ENCODE measurements at regions not wholly inside any gene's neighbourhood (a gene's known extent, or its start where the extent isn't known, plus 50 kb on each side); places are given as distances from the start of the nearest gene placed in this dataset.

GRCh38 chr3:178446059-178446458 lies 90.2 kb upstream of the KCNMB2 start (continued):
- TF ChIP-seq NANOG (IDR thresholded peaks at IDR 0.05; ENCODE audit: insufficient read depth, low read depth, low read length, poor library complexity, severe bottlenecking) = no peak
- no peak for TF ChIP-seq SRF (IDR thresholded peaks at IDR 0.05; ENCODE audit: low read depth, low read length)
- no peak for TF ChIP-seq GTF2F1 (IDR thresholded peaks at IDR 0.05; ENCODE audit: borderline replicate concordance, low read depth, low read length)
- TF ChIP-seq SUZ12 (IDR thresholded peaks at IDR 0.05; ENCODE audit: low read length) = no peak
- TF ChIP-seq, protein P1, sequence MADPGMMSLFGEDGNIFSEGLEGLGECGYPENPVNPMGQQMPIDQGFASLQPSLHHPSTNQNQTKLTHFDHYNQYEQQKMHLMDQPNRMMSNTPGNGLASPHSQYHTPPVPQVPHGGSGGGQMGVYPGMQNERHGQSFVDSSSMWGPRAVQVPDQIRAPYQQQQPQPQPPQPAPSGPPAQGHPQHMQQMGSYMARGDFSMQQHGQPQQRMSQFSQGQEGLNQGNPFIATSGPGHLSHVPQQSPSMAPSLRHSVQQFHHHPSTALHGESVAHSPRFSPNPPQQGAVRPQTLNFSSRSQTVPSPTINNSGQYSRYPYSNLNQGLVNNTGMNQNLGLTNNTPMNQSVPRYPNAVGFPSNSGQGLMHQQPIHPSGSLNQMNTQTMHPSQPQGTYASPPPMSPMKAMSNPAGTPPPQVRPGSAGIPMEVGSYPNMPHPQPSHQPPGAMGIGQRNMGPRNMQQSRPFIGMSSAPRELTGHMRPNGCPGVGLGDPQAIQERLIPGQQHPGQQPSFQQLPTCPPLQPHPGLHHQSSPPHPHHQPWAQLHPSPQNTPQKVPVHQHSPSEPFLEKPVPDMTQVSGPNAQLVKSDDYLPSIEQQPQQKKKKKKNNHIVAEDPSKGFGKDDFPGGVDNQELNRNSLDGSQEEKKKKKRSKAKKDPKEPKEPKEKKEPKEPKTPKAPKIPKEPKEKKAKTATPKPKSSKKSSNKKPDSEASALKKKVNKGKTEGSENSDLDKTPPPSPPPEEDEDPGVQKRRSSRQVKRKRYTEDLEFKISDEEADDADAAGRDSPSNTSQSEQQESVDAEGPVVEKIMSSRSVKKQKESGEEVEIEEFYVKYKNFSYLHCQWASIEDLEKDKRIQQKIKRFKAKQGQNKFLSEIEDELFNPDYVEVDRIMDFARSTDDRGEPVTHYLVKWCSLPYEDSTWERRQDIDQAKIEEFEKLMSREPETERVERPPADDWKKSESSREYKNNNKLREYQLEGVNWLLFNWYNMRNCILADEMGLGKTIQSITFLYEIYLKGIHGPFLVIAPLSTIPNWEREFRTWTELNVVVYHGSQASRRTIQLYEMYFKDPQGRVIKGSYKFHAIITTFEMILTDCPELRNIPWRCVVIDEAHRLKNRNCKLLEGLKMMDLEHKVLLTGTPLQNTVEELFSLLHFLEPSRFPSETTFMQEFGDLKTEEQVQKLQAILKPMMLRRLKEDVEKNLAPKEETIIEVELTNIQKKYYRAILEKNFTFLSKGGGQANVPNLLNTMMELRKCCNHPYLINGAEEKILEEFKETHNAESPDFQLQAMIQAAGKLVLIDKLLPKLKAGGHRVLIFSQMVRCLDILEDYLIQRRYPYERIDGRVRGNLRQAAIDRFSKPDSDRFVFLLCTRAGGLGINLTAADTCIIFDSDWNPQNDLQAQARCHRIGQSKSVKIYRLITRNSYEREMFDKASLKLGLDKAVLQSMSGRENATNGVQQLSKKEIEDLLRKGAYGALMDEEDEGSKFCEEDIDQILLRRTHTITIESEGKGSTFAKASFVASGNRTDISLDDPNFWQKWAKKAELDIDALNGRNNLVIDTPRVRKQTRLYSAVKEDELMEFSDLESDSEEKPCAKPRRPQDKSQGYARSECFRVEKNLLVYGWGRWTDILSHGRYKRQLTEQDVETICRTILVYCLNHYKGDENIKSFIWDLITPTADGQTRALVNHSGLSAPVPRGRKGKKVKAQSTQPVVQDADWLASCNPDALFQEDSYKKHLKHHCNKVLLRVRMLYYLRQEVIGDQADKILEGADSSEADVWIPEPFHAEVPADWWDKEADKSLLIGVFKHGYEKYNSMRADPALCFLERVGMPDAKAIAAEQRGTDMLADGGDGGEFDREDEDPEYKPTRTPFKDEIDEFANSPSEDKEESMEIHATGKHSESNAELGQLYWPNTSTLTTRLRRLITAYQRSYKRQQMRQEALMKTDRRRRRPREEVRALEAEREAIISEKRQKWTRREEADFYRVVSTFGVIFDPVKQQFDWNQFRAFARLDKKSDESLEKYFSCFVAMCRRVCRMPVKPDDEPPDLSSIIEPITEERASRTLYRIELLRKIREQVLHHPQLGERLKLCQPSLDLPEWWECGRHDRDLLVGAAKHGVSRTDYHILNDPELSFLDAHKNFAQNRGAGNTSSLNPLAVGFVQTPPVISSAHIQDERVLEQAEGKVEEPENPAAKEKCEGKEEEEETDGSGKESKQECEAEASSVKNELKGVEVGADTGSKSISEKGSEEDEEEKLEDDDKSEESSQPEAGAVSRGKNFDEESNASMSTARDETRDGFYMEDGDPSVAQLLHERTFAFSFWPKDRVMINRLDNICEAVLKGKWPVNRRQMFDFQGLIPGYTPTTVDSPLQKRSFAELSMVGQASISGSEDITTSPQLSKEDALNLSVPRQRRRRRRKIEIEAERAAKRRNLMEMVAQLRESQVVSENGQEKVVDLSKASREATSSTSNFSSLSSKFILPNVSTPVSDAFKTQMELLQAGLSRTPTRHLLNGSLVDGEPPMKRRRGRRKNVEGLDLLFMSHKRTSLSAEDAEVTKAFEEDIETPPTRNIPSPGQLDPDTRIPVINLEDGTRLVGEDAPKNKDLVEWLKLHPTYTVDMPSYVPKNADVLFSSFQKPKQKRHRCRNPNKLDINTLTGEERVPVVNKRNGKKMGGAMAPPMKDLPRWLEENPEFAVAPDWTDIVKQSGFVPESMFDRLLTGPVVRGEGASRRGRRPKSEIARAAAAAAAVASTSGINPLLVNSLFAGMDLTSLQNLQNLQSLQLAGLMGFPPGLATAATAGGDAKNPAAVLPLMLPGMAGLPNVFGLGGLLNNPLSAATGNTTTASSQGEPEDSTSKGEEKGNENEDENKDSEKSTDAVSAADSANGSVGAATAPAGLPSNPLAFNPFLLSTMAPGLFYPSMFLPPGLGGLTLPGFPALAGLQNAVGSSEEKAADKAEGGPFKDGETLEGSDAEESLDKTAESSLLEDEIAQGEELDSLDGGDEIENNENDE (IDR thresholded peaks at IDR 0.05; ENCODE audit: insufficient replicate concordance, low read length) = no peak
- no peak for TF ChIP-seq KDM4A (IDR thresholded peaks at IDR 0.05; ENCODE audit: low read depth, low read length, severe bottlenecking)
- TF ChIP-seq ZNF274 (IDR thresholded peaks at IDR 0.05; ENCODE audit: borderline replicate concordance, extremely low read depth, low read length) = no peak
